SK-N-SH (cell line): ENCODE measurements at regions not wholly inside any gene's neighbourhood (a gene's known extent, or its start where the extent isn't known, plus 50 kb on each side); places are given as distances from the start of the nearest gene placed in this dataset.

ENCODE experiments used
- CTCF ChIA-PET: fragments of 300-600, 350-600 bp; formaldehyde crosslinking; extraction: SDS; loops from one replicate; lab custom pipeline; 2021; lab: Yijun Ruan, JAX
- POLR2A ChIA-PET: fragments of 350-600 bp; sonication (Branson Sonifier 250); formaldehyde crosslinking; extraction: SDS; loops from one replicate; lab custom pipeline; 2020; ENCODE audit warnings: antibody characterized with exemption, inconsistent platforms; lab: Yijun Ruan, JAX
- DNase-seq: peaks from one replicate; pipeline ENCODE4 v3.0.0; 2012
- H2AFZ ChIP-seq: fragments of 200-600 bp; sonication (generic); 2 replicates; pipeline ENCODE4 v1.8.1; 2016; ENCODE audit warnings: antibody characterized with exemption, mild to moderate bottlenecking, low read depth
- H3F3A ChIP-seq: fragments of 200-600 bp; sonication (generic); replicated peaks from 2 replicates; pipeline ENCODE3; 2016; ENCODE audit warnings: antibody characterized with exemption, mild to moderate bottlenecking; ENCODE audit not compliant: insufficient read depth
- H3K27ac ChIP-seq, 2 experiments: fragments of 200-500 bp in 1 of 2; fragments of 200-600 bp in 1 of 2; sonication (Bioruptor generic) in 1 of 2; sonication (generic), shearing (Covaris generic) in 1 of 2; 2 replicates each; pipeline versions ENCODE4 v1.5.1 to v1.6.1; 2014 to 2016; ENCODE audit warnings: low read depth in 2 of 2, inconsistent platforms in 1 of 2, low read length in 1 of 2, mild to moderate bottlenecking in 1 of 2, mixed read lengths in 1 of 2
- H3K27me3 ChIP-seq: fragments of 200-600 bp; sonication (generic), shearing (Covaris generic); 2 replicates; pipeline ENCODE4 v1.6.1; 2016; ENCODE audit warnings: mixed run types; ENCODE audit not compliant: insufficient read depth
- H3K36me3 ChIP-seq, 2 experiments: fragments of 200-500 bp in 1 of 2; fragments of 200-600 bp in 1 of 2; sonication (Bioruptor generic) in 1 of 2; sonication (generic) in 1 of 2; replicated peaks in 1 of 2; 2 replicates each; pipeline versions ENCODE3 to v1.5.1; 2014 to 2016; ENCODE audit warnings: low read length in 1 of 2, mild to moderate bottlenecking in 1 of 2; ENCODE audit not compliant: insufficient read depth in 2 of 2, control insufficient read depth in 1 of 2
- H3K4me1 ChIP-seq, 2 experiments: fragments of 200-500 bp in 1 of 2; fragments of 200-600 bp in 1 of 2; sonication (Bioruptor generic) in 1 of 2; sonication (generic), shearing (Covaris generic) in 1 of 2; 2 replicates each; pipeline versions ENCODE4 v1.5.1 to v1.6.1; 2014 to 2016; ENCODE audit warnings: low read depth in 1 of 2, low read length in 1 of 2, mixed run types in 1 of 2; ENCODE audit not compliant: insufficient read depth in 2 of 2, control insufficient read depth in 1 of 2
- H3K4me2 ChIP-seq: fragments of 200-600 bp; sonication (generic), shearing (Covaris generic); 2 replicates; pipeline ENCODE4 v1.6.1; 2017; ENCODE audit warnings: mixed run types
- H3K4me3 ChIP-seq, 2 experiments: fragments of 200-500 bp in 1 of 2; fragments of 200-600 bp in 1 of 2; sonication (Bioruptor generic) in 1 of 2; sonication (generic), shearing (Covaris generic) in 1 of 2; 2 replicates each; pipeline versions ENCODE4 v1.5.1 to v1.8.1; 2014 to 2016; ENCODE audit warnings: low read depth in 2 of 2, inconsistent platforms in 1 of 2, low read length in 1 of 2, mild to moderate bottlenecking in 1 of 2, mixed read lengths in 1 of 2, moderate library complexity in 1 of 2
- H3K79me2 ChIP-seq: fragments of 200-600 bp; sonication (generic); 2 replicates; pipeline ENCODE4 v1.8.1; 2017; ENCODE audit warnings: mild to moderate bottlenecking; ENCODE audit not compliant: insufficient read depth
- H3K9ac ChIP-seq: fragments of 200-600 bp; sonication (generic); 2 replicates; pipeline ENCODE4 v1.6.1; 2017; ENCODE audit warnings: mixed run types
- H3K9me2 ChIP-seq: fragments of 200-600 bp; sonication (generic); 2 replicates; pipeline ENCODE4 v1.6.1; 2017; ENCODE audit warnings: mixed run types
- H3K9me3 ChIP-seq: fragments of 200-600 bp; sonication (generic); 2 replicates; pipeline ENCODE4 v1.6.1; 2017; ENCODE audit warnings: mixed run types, mild to moderate bottlenecking, moderate library complexity
- H4K20me1 ChIP-seq: fragments of 200-600 bp; sonication (generic); 2 replicates; pipeline ENCODE4 v1.6.1; 2017; ENCODE audit warnings: mild to moderate bottlenecking, mixed run types; ENCODE audit not compliant: insufficient read depth
- CHD2 ChIP-seq: fragments of 150-350 bp; IDR thresholded peaks from 2 replicates; pipeline ENCODE4 v1.6.1; 2018; ENCODE audit warnings: low read length; ENCODE audit not compliant: partially characterized antibody
- ELF1 ChIP-seq: IDR thresholded peaks from 2 replicates; pipeline ENCODE4 v1.4.0; 2012
- EP300 ChIP-seq, 2 experiments: IDR thresholded peaks; 2 replicates each; pipeline versions ENCODE4 v1.4.0 to v1.6.1; 2012; ENCODE audit warnings: borderline replicate concordance in 1 of 2, low read depth in 1 of 2, low read length in 1 of 2
- EZH2phosphoT487 ChIP-seq: fragments of 200-600 bp; sonication (generic); IDR thresholded peaks from 2 replicates; pipeline ENCODE4 v1.6.1; 2017; ENCODE audit warnings: low read depth, mixed run types, mild to moderate bottlenecking, antibody characterized with exemption, moderate library complexity, borderline replicate concordance
- FOXJ3 ChIP-seq: sonication (generic); formaldehyde crosslinking; IDR thresholded peaks from 2 replicates; pipeline ENCODE4 v1.5.1; 2020; ENCODE audit warnings: mild to moderate bottlenecking, missing genetic modification reagents
- FOXM1 ChIP-seq: IDR thresholded peaks from 2 replicates; pipeline ENCODE4 v1.4.0; 2012; ENCODE audit warnings: low read depth, mild to moderate bottlenecking
- MXI1 ChIP-seq: IDR thresholded peaks from 2 replicates; pipeline ENCODE4 v1.6.1; 2012; ENCODE audit warnings: mild to moderate bottlenecking, low read depth, low read length, improper control_type of control experiment
- NFIC ChIP-seq: IDR thresholded peaks from 2 replicates; pipeline ENCODE4 v1.4.0; 2012; ENCODE audit warnings: borderline replicate concordance
- NRF1 ChIP-seq: IDR thresholded peaks from 2 replicates; pipeline ENCODE4 v1.6.1; 2012; ENCODE audit warnings: low read depth, mild to moderate bottlenecking, low read length
- POLR2AphosphoS5 ChIP-seq: IDR thresholded peaks from 2 replicates; pipeline ENCODE4 v1.6.1; 2012; ENCODE audit warnings: low read depth, low read length
- RAD21 ChIP-seq: IDR thresholded peaks from 2 replicates; pipeline ENCODE4 v1.6.1; 2012; ENCODE audit warnings: mild to moderate bottlenecking, low read length
- RCOR1 ChIP-seq: fragments of 150-350 bp; IDR thresholded peaks from 2 replicates; pipeline ENCODE4 v1.6.1; 2017; ENCODE audit warnings: antibody characterized with exemption, low read length
- RFX5 ChIP-seq: IDR thresholded peaks from 2 replicates; pipeline ENCODE4 v1.6.1; 2012; ENCODE audit warnings: mild to moderate bottlenecking, improper control_type of control experiment, low read length
- SMC3 ChIP-seq: IDR thresholded peaks from 2 replicates; pipeline ENCODE4 v1.6.1; 2012; ENCODE audit warnings: low read depth, low read length, improper control_type of control experiment
- TEAD4 ChIP-seq: IDR thresholded peaks from 2 replicates; pipeline ENCODE4 v1.4.0; 2012; ENCODE audit warnings: mild to moderate bottlenecking, borderline replicate concordance; ENCODE audit not compliant: insufficient read depth
- USF1 ChIP-seq: IDR thresholded peaks from 2 replicates; pipeline ENCODE4 v1.4.0; 2012; ENCODE audit warnings: low read depth, borderline replicate concordance
- USF2 ChIP-seq: fragments of 150-350 bp; IDR thresholded peaks from 2 replicates; pipeline ENCODE4 v1.6.1; 2017; ENCODE audit warnings: antibody characterized with exemption, low read length, low read depth, borderline replicate concordance
- YY1 ChIP-seq: IDR thresholded peaks from 2 replicates; pipeline ENCODE4 v1.4.0; 2012; ENCODE audit warnings: low read depth, mild to moderate bottlenecking
- WGBS: methylation state at CpG from one replicate; pipeline ENCODE4 v1.1.6; 2017; ENCODE audit warnings: low lambda C conversion rate; 5-methylcytosine and 5-hydroxymethylcytosine counted together
- TF ChIP-seq, protein P1 (sequence below): IDR thresholded peaks from 2 replicates; pipeline ENCODE4 v1.4.0; 2012; ENCODE audit warnings: low read depth, borderline replicate concordance
- TF ChIP-seq, protein P2 (sequence below): IDR thresholded peaks from 2 replicates; pipeline ENCODE4 v1.6.1; 2012; ENCODE audit warnings: mild to moderate bottlenecking, low read depth, low read length, moderate library complexity
- TF ChIP-seq, protein P3 (sequence below): IDR thresholded peaks from 2 replicates; pipeline ENCODE4 v1.4.0; 2012; ENCODE audit warnings: low read depth
- TF ChIP-seq, protein P4 (sequence below): IDR thresholded peaks from 2 replicates; pipeline ENCODE4; 2012

- H2AFZ ChIP-seq: no peak overlapping the region
- CTCF ChIA-PET: no interaction called here
- no peak overlapping the region for H3K27ac ChIP-seq
- H3K4me1 ChIP-seq: no peaks in the 10 kb centered on the region
- 36% methylated on average over 5 of the region's 5 CpGs for WGBS
- H3K9me3 ChIP-seq: no peaks in the 10 kb centered on the region
- no peaks in the 10 kb centered on the region for H4K20me1 ChIP-seq
- no peaks in the 10 kb centered on the region for H3K36me3 ChIP-seq
- POLR2A ChIA-PET: no interaction called here
- H3K27me3 ChIP-seq: no peaks in the 10 kb centered on the region
- H3K9ac ChIP-seq: no peak overlapping the region
- TF ChIP-seq USF1 (no peak), USF2 (no peak), FOXJ3 (CRISPR knock-in tag) (no peak), FOXM1 (no peak), EZH2phosphoT487 (no peak), CHD2 (no peak), TEAD4 (no peak), ELF1 (no peak), EP300 (IDR thresholded peaks at IDR 0.05; ENCODE audit: borderline replicate concordance in 1 of 2, low read depth in 1 of 2, low read length in 1 of 2) (no peak), MXI1 (no peak), SMC3 (no peak), NFIC (no peak), YY1 (no peak)
- TF ChIP-seq, protein P1, sequence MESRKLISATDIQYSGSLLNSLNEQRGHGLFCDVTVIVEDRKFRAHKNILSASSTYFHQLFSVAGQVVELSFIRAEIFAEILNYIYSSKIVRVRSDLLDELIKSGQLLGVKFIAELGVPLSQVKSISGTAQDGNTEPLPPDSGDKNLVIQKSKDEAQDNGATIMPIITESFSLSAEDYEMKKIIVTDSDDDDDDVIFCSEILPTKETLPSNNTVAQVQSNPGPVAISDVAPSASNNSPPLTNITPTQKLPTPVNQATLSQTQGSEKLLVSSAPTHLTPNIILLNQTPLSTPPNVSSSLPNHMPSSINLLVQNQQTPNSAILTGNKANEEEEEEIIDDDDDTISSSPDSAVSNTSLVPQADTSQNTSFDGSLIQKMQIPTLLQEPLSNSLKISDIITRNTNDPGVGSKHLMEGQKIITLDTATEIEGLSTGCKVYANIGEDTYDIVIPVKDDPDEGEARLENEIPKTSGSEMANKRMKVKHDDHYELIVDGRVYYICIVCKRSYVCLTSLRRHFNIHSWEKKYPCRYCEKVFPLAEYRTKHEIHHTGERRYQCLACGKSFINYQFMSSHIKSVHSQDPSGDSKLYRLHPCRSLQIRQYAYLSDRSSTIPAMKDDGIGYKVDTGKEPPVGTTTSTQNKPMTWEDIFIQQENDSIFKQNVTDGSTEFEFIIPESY: no peak
- TF ChIP-seq, all 33 proteins: peak for 0
- no peak for DNase-seq
- Histone ChIP-seq H3K4me2 (no peak overlapping the region), H3F3A (no peaks in the 10 kb centered on the region), H3K79me2 (no peaks in the 10 kb centered on the region), H3K4me3 (no peak overlapping the region), H3K9me2 (no peaks in the 10 kb centered on the region)
Observed at GRCh38 chrX:129361576-129361975, 161.7 kb downstream of the SMARCA1 start.

DNA sequence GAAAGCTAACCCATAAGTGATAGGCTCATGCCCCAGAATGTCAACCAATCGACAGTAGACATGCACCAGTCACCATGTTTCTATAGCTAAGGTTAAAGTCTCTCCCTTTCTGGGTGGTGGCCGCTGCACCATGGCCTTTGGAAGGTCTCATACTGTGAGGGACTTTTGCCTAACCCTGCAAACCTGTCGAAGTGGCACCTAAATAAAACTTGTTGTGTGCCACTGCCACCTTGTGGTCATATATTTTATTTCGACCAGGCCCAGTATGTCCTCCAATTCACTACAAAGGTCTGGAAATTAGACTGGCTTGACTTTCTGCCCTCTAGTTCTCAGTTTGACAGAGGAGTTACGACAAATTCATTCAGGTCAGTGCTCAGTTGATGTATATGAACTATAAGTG lies 163.1 kb downstream of the SMARCA1 start:
- Histone ChIP-seq H3K9ac (no peak overlapping the region), H2AFZ (no peak overlapping the region), H3K9me3 (no peaks in the 10 kb centered on the region), H3F3A (no peaks in the 10 kb centered on the region), H3K4me3 (no peak overlapping the region), H4K20me1 (no peaks in the 10 kb centered on the region), H3K9me2 (no peaks in the 10 kb centered on the region), H3K4me1 (no peaks in the 10 kb centered on the region), H3K4me2 (no peak overlapping the region), H3K36me3 (no peaks in the 10 kb centered on the region), H3K27ac (no peak overlapping the region), H3K27me3 (no peaks in the 10 kb centered on the region), H3K79me2 (no peaks in the 10 kb centered on the region)
- 0% methylated on average over 5 of the region's 5 CpGs for WGBS
- DNase-seq: peak; percentile 20
- ChIA-PET CTCF (interaction anchor here (0.6 to 1.0 kb wide), 5 partner anchors 10 to 1254 kb away, joined by 3 to 5 read pairs (median 3); no protein-coding TSS in a partner anchor), POLR2A (no interaction called here)
- TF ChIP-seq, protein P2, sequence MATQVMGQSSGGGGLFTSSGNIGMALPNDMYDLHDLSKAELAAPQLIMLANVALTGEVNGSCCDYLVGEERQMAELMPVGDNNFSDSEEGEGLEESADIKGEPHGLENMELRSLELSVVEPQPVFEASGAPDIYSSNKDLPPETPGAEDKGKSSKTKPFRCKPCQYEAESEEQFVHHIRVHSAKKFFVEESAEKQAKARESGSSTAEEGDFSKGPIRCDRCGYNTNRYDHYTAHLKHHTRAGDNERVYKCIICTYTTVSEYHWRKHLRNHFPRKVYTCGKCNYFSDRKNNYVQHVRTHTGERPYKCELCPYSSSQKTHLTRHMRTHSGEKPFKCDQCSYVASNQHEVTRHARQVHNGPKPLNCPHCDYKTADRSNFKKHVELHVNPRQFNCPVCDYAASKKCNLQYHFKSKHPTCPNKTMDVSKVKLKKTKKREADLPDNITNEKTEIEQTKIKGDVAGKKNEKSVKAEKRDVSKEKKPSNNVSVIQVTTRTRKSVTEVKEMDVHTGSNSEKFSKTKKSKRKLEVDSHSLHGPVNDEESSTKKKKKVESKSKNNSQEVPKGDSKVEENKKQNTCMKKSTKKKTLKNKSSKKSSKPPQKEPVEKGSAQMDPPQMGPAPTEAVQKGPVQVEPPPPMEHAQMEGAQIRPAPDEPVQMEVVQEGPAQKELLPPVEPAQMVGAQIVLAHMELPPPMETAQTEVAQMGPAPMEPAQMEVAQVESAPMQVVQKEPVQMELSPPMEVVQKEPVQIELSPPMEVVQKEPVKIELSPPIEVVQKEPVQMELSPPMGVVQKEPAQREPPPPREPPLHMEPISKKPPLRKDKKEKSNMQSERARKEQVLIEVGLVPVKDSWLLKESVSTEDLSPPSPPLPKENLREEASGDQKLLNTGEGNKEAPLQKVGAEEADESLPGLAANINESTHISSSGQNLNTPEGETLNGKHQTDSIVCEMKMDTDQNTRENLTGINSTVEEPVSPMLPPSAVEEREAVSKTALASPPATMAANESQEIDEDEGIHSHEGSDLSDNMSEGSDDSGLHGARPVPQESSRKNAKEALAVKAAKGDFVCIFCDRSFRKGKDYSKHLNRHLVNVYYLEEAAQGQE: no peak
- TF ChIP-seq RCOR1: no peak
- TF ChIP-seq NRF1: no peak
- TF ChIP-seq POLR2AphosphoS5: no peak
- TF ChIP-seq EP300 (IDR thresholded peaks at IDR 0.05; ENCODE audit: borderline replicate concordance in 1 of 2, low read depth in 1 of 2, low read length in 1 of 2): no peak
- no peak for TF ChIP-seq ELF1
- TF ChIP-seq RFX5: no peak
- TF ChIP-seq RAD21: peak; percentile 71
- TF ChIP-seq, protein P3, sequence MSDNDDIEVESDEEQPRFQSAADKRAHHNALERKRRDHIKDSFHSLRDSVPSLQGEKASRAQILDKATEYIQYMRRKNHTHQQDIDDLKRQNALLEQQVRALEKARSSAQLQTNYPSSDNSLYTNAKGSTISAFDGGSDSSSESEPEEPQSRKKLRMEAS: no peak
- TF ChIP-seq, protein P4, sequence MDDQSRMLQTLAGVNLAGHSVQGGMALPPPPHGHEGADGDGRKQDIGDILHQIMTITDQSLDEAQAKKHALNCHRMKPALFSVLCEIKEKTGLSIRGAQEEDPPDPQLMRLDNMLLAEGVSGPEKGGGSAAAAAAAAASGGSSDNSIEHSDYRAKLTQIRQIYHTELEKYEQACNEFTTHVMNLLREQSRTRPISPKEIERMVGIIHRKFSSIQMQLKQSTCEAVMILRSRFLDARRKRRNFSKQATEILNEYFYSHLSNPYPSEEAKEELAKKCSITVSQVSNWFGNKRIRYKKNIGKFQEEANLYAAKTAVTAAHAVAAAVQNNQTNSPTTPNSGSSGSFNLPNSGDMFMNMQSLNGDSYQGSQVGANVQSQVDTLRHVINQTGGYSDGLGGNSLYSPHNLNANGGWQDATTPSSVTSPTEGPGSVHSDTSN: no peak
